ENCODE measurements at regions not wholly inside any gene's neighbourhood (a gene's known extent, or its start where the extent isn't known, plus 50 kb on each side); places are given as distances from the start of the nearest gene placed in this dataset.

- Histone ChIP-seq H3K27me3 (ENCODE audit: control insufficient read depth in 1 of 2, insufficient read depth in 2 of 2, low read length in 2 of 2) (no peaks in the 10 kb centered on the region), H3K9ac (ENCODE audit: insufficient read depth, low read depth, low read length) (peak overlapping the region; percentile 65), H3K9me3 (ENCODE audit: low read length) (no peaks in the 10 kb centered on the region), H2AFZ (ENCODE audit: low read length) (no peak overlapping the region), H3K36me3 (replicated peaks in 1 of 2; ENCODE audit: control insufficient read depth in 1 of 2, insufficient read depth in 2 of 2, low read length in 2 of 2) (peaks cover 0 to 10% of the 10 kb centered on the region in 2 experiments; a peak in 2 of 5 replicates), H3K4me3 (replicated peaks in 1 of 3; ENCODE audit: insufficient read depth in 1 of 3, low read depth in 2 of 3, low read length in 3 of 3) (peak overlapping the region; percentile 37 to 65 (median 51); a peak in 5 of 6 replicates), H3K79me2 (ENCODE audit: insufficient read depth, low read length) (peaks cover 2% of the 10 kb centered on the region), H3K4me1 (ENCODE audit: insufficient read depth, low read length) (peaks cover 89% of the 10 kb centered on the region), H4K20me1 (ENCODE audit: insufficient read depth, low read length) (no peaks in the 10 kb centered on the region), H3K4me2 (ENCODE audit: low read depth, low read length) (peak overlapping the region; percentile 87), H3K27ac (ENCODE audit: extremely low read length, insufficient read depth, low read length) (peak overlapping the region; percentile 92)
- peak; percentile 86 for DNase-seq (ENCODE audit: low spot score)
- FAIRE-seq: peak; percentile 60
- BruUV-seq (replicated peaks): no TSS peak
- intact Hi-C loops (cut with micrococcal nuclease; ENCODE audit: unreplicated experiment): loop anchor here (10.0 kb wide), 1 partner anchor 179 kb away; no protein-coding TSS in a partner anchor
- ChIA-PET CTCF (ENCODE audit: low intra/inter-chr PET ratio, low total read pairs) (no interaction called here), POLR2A (interaction anchor here (0.6 to 3.6 kb wide), 23 partner anchors 10 to 950 kb away, joined by 3 to 31 read pairs (median 5); partner anchors contain the start of genes MAP4K3, SOS1 and SRSF7)
- 10% methylated on average over 9 of the region's 9 CpGs for WGBS (ENCODE audit: low lambda C conversion rate)
- ATAC-seq: peak; percentile 75
- in situ Hi-C loops (cut with HindIII; ENCODE audit: extremely low pct_ligation_motif_present, low pct_unique_long_range_greater_than_20kb): loop anchor here (5.0 kb wide), 1 partner anchor 37 kb away; no protein-coding TSS in a partner anchor
- TF ChIP-seq MATR3 (CRISPR knock-in tag; IDR thresholded peaks at IDR 0.05): no peak
- no peak for TF ChIP-seq ZNF10 (CRISPR knock-in tag; IDR thresholded peaks at IDR 0.05; ENCODE audit: borderline replicate concordance, low read depth)
- TF ChIP-seq HOXD1 (CRISPR knock-in tag; IDR thresholded peaks at IDR 0.05): 0 out of 2 replicates have a peak, but pooled peaks have one; percentile 4
- TF ChIP-seq KLF16 (CRISPR knock-in tag; IDR thresholded peaks at IDR 0.05): 0 out of 4 replicates have a peak, but pooled peaks of 1 of the 2 experiments have one; percentile 27
- TF ChIP-seq MEIS1 (CRISPR knock-in tag; IDR thresholded peaks at IDR 0.05; ENCODE audit: borderline replicate concordance): 0 out of 2 replicates have a peak, but pooled peaks have one; percentile 57
- TF ChIP-seq ZNF343 (CRISPR knock-in tag; IDR thresholded peaks at IDR 0.05): peak; percentile 6; the same call in 1 of the 2 replicates
- peak; percentile 73 for TF ChIP-seq ZNF331 (CRISPR knock-in tag; IDR thresholded peaks at IDR 0.05)
- peak; percentile 18; the same call in 1 of the 2 replicates for TF ChIP-seq ZNF280D (CRISPR knock-in tag; IDR thresholded peaks at IDR 0.05)
- TF ChIP-seq ZNF589 (CRISPR knock-in tag; conservative IDR thresholded peaks at IDR 0.05): peak; percentile 74; the same call in 1 of the 2 replicates
- TF ChIP-seq ZBTB26 (CRISPR knock-in tag; IDR thresholded peaks at IDR 0.05; ENCODE audit: borderline replicate concordance): peak; percentile 99
- no peak for TF ChIP-seq ZNF234 (CRISPR knock-in tag; conservative IDR thresholded peaks at IDR 0.05)
- peak; percentile 81; the same call in 1 of the 2 replicates for TF ChIP-seq ZNF292 (CRISPR knock-in tag; IDR thresholded peaks at IDR 0.05; ENCODE audit: borderline replicate concordance, low read depth)
- TF ChIP-seq TEAD2 (CRISPR knock-in tag; IDR thresholded peaks at IDR 0.05): no peak
- 0 out of 2 replicates have a peak, but pooled peaks have one; percentile 50 for TF ChIP-seq ZNF816 (CRISPR knock-in tag; IDR thresholded peaks at IDR 0.05; ENCODE audit: borderline replicate concordance)
- peak; percentile 59; the same call in 1 of the 2 replicates for TF ChIP-seq FOXJ3 (CRISPR knock-in tag; IDR thresholded peaks at IDR 0.05; ENCODE audit: borderline replicate concordance)
- TF ChIP-seq ZNF432 (CRISPR knock-in tag; IDR thresholded peaks at IDR 0.05; ENCODE audit: borderline replicate concordance): no peak
- peak; percentile 89 for TF ChIP-seq PATZ1 (CRISPR knock-in tag; IDR thresholded peaks at IDR 0.05)
- peak; percentile 74 for TF ChIP-seq NR2F2 (IDR thresholded peaks at IDR 0.05; ENCODE audit: borderline replicate concordance, low read depth)
These were observed 78.3 kb upstream of the MAP4K3 start for GRCh38 chr2:39515273-39515896.
